Neural cell (in vitro differentiated cells): ENCODE measurements at regions not wholly inside any gene's neighbourhood (a gene's known extent, or its start where the extent isn't known, plus 50 kb on each side); places are given as distances from the start of the nearest gene placed in this dataset.

Source experiments
- H2AFZ ChIP-seq: fragments of 200-600, 300-800 bp; sonication (generic), shearing (Covaris generic); 2 replicates; pipeline ENCODE4 v1.6.0; 2014; ENCODE audit warnings: low read depth, mild to moderate bottlenecking, antibody characterized with exemption, low read length, moderate library complexity
- H3F3A ChIP-seq: fragments of 200-600 bp; shearing (Covaris generic); 2 replicates; pipeline ENCODE4 v1.6.1; 2016; ENCODE audit warnings: mild to moderate bottlenecking, moderate library complexity, mixed read lengths, antibody characterized with exemption, low read length; ENCODE audit not compliant: insufficient read depth, poor library complexity, severe bottlenecking
- H3K27ac ChIP-seq: fragments of 200-600, 300-800 bp; sonication (generic), shearing (Covaris generic); 2 replicates; pipeline ENCODE4 v1.5.1; 2014; ENCODE audit warnings: mild to moderate bottlenecking, low read length, moderate library complexity
- H3K27me3 ChIP-seq: fragments of 300-800, 200-600 bp; sonication (generic), shearing (Covaris generic); 2 replicates; pipeline ENCODE4 v1.6.0; 2014; ENCODE audit warnings: mild to moderate bottlenecking, low read depth, low read length, moderate library complexity; ENCODE audit not compliant: insufficient read depth
- H3K36me3 ChIP-seq: fragments of 300-800, 200-600 bp; sonication (generic), shearing (Covaris generic); 2 replicates; pipeline ENCODE4 v1.5.1; 2014; ENCODE audit warnings: mild to moderate bottlenecking, antibody characterized with exemption, low read length, moderate library complexity; ENCODE audit not compliant: insufficient read depth
- H3K4me2 ChIP-seq: fragments of 300-800, 200-600 bp; sonication (generic), shearing (Covaris generic); 2 replicates; pipeline ENCODE4 v1.6.0; 2014; ENCODE audit warnings: mild to moderate bottlenecking, low read length
- H3K4me3 ChIP-seq: fragments of 300-800, 200-600 bp; sonication (generic), shearing (Covaris generic); 2 replicates; pipeline ENCODE4 v1.5.1; 2014; ENCODE audit warnings: mild to moderate bottlenecking, low read length, moderate library complexity
- H3K79me2 ChIP-seq: fragments of 200-600 bp; shearing (Covaris generic); replicated peaks from 2 replicates; pipeline ENCODE4 v1.6.0; 2014; ENCODE audit warnings: mild to moderate bottlenecking, low read length, moderate library complexity; ENCODE audit not compliant: insufficient read depth
- H3K9ac ChIP-seq: fragments of 300-800, 200-600 bp; sonication (generic), shearing (Covaris generic); 2 replicates; pipeline ENCODE4 v1.6.1; 2016; ENCODE audit warnings: mild to moderate bottlenecking, low read length, mixed read lengths
- H3K9me2 ChIP-seq: fragments of 200-600 bp; shearing (Covaris generic); 2 replicates; pipeline ENCODE4 v1.6.1; 2016; ENCODE audit warnings: mild to moderate bottlenecking, low read length, mixed read lengths; ENCODE audit not compliant: insufficient read depth
- H3K9me3 ChIP-seq: fragments of 200-600, 300-800 bp; sonication (generic), shearing (Covaris generic); 2 replicates; pipeline ENCODE4 v1.6.1; 2016; ENCODE audit warnings: mild to moderate bottlenecking, mixed run types, low read length, moderate library complexity, mixed read lengths
- H4K20me1 ChIP-seq: fragments of 200-600 bp; shearing (Covaris generic); 2 replicates; pipeline ENCODE4 v1.6.1; 2016; ENCODE audit warnings: mild to moderate bottlenecking, mixed run types; ENCODE audit not compliant: insufficient read depth
- EP300 ChIP-seq: fragments of 450-650 bp; conservative IDR thresholded peaks from 2 replicates; pipeline ENCODE4 v1.6.1; 2014; ENCODE audit warnings: antibody characterized with exemption, mild to moderate bottlenecking, moderate library complexity; ENCODE audit not compliant: poor library complexity, severe bottlenecking
- EZH2 ChIP-seq: fragments of 200-600, 300-800 bp; shearing (Covaris generic), sonication (generic); IDR thresholded peaks from 2 replicates; pipeline ENCODE4 v1.6.1; 2014; ENCODE audit warnings: antibody characterized with exemption, low read length, borderline replicate concordance, mild to moderate bottlenecking; ENCODE audit not compliant: insufficient read depth, poor library complexity, severe bottlenecking
- MXI1 ChIP-seq: fragments of 450-650 bp; conservative IDR thresholded peaks from 2 replicates; pipeline ENCODE4 v1.6.1; 2014; ENCODE audit warnings: antibody characterized with exemption, mild to moderate bottlenecking; ENCODE audit not compliant: poor library complexity, severe bottlenecking
- POLR2AphosphoS5 ChIP-seq: IDR thresholded peaks from 2 replicates; pipeline ENCODE4 v1.6.1; 2012
- RAD21 ChIP-seq: fragments of 450-650 bp; conservative IDR thresholded peaks from 2 replicates; pipeline ENCODE4 v1.6.1; 2014; ENCODE audit warnings: antibody characterized with exemption, mild to moderate bottlenecking, moderate library complexity
- SMC3 ChIP-seq: fragments of 450-650 bp; conservative IDR thresholded peaks from 2 replicates; pipeline ENCODE4 v1.6.1; 2014; ENCODE audit warnings: antibody characterized with exemption, mild to moderate bottlenecking, moderate library complexity; ENCODE audit not compliant: poor library complexity
- TAF1 ChIP-seq: IDR thresholded peaks from 2 replicates; pipeline ENCODE4 v1.6.1; 2012; ENCODE audit warnings: low read depth
- TF ChIP-seq, protein P1 (sequence below): IDR thresholded peaks from 2 replicates; pipeline ENCODE4 v1.6.1; 2012; ENCODE audit warnings: borderline replicate concordance
- TF ChIP-seq, protein P2 (sequence below): fragments of 450-650 bp; IDR thresholded peaks from 2 replicates; pipeline ENCODE4 v1.5.1; 2014; ENCODE audit warnings: antibody characterized with exemption, mild to moderate bottlenecking, moderate library complexity; ENCODE audit not compliant: poor library complexity, severe bottlenecking

DNA sequence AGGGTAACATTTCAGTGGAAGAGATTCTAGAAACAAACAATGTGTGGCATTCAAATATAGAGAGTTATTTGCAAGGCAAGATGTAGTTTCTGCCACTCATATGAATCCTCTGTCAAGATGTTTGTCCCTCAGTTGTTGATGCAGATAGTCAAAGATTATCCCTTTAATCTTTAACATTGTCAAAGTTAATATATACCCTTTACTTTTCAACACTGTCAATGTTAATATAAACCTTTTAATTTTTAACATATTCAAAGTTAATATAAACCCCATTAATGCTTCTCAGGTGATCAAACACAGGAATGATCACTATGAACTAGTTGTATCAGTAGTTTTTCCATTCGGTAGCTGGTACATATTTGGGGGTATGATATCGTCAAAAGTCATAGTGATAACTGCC, 51.9 kb upstream of the PICALM start:
- Histone ChIP-seq H3K9me3 (no peaks in the 10 kb centered on the region), H3K9me2 (no peaks in the 10 kb centered on the region), H2AFZ (no peak overlapping the region), H3K27me3 (no peaks in the 10 kb centered on the region), H3K79me2 (no peaks in the 10 kb centered on the region), H4K20me1 (no peaks in the 10 kb centered on the region), H3F3A (no peaks in the 10 kb centered on the region), H3K27ac (no peak overlapping the region), H3K4me2 (no peak overlapping the region), H3K9ac (no peak overlapping the region), H3K36me3 (no peaks in the 10 kb centered on the region), H3K4me3 (no peak overlapping the region)
- TF ChIP-seq, protein P1, sequence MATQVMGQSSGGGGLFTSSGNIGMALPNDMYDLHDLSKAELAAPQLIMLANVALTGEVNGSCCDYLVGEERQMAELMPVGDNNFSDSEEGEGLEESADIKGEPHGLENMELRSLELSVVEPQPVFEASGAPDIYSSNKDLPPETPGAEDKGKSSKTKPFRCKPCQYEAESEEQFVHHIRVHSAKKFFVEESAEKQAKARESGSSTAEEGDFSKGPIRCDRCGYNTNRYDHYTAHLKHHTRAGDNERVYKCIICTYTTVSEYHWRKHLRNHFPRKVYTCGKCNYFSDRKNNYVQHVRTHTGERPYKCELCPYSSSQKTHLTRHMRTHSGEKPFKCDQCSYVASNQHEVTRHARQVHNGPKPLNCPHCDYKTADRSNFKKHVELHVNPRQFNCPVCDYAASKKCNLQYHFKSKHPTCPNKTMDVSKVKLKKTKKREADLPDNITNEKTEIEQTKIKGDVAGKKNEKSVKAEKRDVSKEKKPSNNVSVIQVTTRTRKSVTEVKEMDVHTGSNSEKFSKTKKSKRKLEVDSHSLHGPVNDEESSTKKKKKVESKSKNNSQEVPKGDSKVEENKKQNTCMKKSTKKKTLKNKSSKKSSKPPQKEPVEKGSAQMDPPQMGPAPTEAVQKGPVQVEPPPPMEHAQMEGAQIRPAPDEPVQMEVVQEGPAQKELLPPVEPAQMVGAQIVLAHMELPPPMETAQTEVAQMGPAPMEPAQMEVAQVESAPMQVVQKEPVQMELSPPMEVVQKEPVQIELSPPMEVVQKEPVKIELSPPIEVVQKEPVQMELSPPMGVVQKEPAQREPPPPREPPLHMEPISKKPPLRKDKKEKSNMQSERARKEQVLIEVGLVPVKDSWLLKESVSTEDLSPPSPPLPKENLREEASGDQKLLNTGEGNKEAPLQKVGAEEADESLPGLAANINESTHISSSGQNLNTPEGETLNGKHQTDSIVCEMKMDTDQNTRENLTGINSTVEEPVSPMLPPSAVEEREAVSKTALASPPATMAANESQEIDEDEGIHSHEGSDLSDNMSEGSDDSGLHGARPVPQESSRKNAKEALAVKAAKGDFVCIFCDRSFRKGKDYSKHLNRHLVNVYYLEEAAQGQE = no peak
- TF ChIP-seq TAF1 (no peak), RAD21 (no peak), MXI1 (no peak), POLR2AphosphoS5 (no peak), SMC3 (no peak), EZH2 (no peak), EP300 (no peak)
- TF ChIP-seq, protein P2, sequence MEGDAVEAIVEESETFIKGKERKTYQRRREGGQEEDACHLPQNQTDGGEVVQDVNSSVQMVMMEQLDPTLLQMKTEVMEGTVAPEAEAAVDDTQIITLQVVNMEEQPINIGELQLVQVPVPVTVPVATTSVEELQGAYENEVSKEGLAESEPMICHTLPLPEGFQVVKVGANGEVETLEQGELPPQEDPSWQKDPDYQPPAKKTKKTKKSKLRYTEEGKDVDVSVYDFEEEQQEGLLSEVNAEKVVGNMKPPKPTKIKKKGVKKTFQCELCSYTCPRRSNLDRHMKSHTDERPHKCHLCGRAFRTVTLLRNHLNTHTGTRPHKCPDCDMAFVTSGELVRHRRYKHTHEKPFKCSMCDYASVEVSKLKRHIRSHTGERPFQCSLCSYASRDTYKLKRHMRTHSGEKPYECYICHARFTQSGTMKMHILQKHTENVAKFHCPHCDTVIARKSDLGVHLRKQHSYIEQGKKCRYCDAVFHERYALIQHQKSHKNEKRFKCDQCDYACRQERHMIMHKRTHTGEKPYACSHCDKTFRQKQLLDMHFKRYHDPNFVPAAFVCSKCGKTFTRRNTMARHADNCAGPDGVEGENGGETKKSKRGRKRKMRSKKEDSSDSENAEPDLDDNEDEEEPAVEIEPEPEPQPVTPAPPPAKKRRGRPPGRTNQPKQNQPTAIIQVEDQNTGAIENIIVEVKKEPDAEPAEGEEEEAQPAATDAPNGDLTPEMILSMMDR = no peak

DNA sequence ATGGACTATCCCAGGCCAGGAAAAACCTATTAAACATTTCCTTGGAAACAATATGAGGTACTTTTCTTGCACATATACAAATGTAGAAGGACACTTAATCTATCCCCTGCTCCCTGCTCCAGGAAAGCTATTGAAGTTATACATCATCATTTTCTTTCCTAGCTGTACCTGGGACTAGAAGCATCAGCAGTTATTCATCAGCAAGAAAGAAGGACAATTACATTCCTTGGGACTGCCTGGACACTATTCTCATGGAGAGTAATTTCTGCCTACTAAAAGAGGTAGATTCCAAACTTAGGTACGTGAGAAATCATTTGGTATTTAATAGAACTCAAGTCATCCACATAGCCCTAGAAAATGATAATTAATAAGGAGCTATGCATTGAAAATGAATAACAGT, 51.0 kb upstream of the PICALM start:
- Histone ChIP-seq H3K9ac (no peak overlapping the region), H3K9me2 (no peaks in the 10 kb centered on the region), H3F3A (no peaks in the 10 kb centered on the region), H4K20me1 (no peaks in the 10 kb centered on the region), H2AFZ (no peak overlapping the region), H3K4me2 (no peak overlapping the region), H3K36me3 (no peaks in the 10 kb centered on the region), H3K9me3 (no peaks in the 10 kb centered on the region), H3K27me3 (no peaks in the 10 kb centered on the region), H3K79me2 (no peaks in the 10 kb centered on the region), H3K27ac (no peak overlapping the region), H3K4me3 (no peak overlapping the region)
- TF ChIP-seq, protein P2 = no peak
- TF ChIP-seq, protein P1 = no peak
- no peak for TF ChIP-seq MXI1
- TF ChIP-seq SMC3 = no peak
- no peak for TF ChIP-seq RAD21
